A673 (cell line): ENCODE measurements at regions not wholly inside any gene's neighbourhood (a gene's known extent, or its start where the extent isn't known, plus 50 kb on each side); places are given as distances from the start of the nearest gene placed in this dataset.

ENCODE experiments used
- EZH2 ChIP-seq: fragments of 200-600 bp; sonication (generic); IDR thresholded peaks from 2 replicates; pipeline ENCODE4 v1.6.1; 2017; ENCODE audit warnings: borderline replicate concordance, low read depth, mild to moderate bottlenecking, mixed read lengths, antibody characterized with exemption, low read length; ENCODE audit not compliant: poor library complexity, severe bottlenecking
- TF ChIP-seq, protein P1 (sequence below): fragments of 300-800, 200-600 bp; sonication (generic); conservative IDR thresholded peaks from 2 replicates; pipeline ENCODE4 v1.5.1; 2017; ENCODE audit warnings: low read depth, mild to moderate bottlenecking, antibody characterized with exemption, low read length, moderate library complexity, mixed read lengths

- TF ChIP-seq, protein P1, sequence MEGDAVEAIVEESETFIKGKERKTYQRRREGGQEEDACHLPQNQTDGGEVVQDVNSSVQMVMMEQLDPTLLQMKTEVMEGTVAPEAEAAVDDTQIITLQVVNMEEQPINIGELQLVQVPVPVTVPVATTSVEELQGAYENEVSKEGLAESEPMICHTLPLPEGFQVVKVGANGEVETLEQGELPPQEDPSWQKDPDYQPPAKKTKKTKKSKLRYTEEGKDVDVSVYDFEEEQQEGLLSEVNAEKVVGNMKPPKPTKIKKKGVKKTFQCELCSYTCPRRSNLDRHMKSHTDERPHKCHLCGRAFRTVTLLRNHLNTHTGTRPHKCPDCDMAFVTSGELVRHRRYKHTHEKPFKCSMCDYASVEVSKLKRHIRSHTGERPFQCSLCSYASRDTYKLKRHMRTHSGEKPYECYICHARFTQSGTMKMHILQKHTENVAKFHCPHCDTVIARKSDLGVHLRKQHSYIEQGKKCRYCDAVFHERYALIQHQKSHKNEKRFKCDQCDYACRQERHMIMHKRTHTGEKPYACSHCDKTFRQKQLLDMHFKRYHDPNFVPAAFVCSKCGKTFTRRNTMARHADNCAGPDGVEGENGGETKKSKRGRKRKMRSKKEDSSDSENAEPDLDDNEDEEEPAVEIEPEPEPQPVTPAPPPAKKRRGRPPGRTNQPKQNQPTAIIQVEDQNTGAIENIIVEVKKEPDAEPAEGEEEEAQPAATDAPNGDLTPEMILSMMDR: no peak
- TF ChIP-seq EZH2: no peak
Observed at GRCh38 chr10:128701837-128702236, 575.6 kb upstream of the MKI67 start.
